ENCODE measurements at regions not wholly inside any gene's neighbourhood (a gene's known extent, or its start where the extent isn't known, plus 50 kb on each side); places are given as distances from the start of the nearest gene placed in this dataset.

DNA sequence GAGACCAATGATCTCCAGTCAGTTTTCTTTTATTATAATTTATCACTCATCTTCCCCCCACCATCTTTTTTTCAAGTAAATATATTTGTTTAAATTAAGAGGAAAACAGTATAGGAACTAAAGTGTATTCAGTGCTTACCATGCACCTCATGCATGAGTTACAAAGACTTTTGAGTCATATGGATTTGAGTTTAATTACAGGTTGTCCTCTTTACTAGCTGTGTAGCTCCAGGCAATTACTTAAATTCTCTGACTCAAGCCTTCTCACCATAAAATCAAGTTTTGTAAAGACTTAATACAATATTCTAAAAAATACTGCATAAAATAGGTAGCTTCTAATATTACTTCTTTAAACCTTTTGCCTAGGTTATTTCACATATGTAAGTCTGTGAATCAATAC lies 251.3 kb downstream of the SLC16A7 start:
- no peak for DNase-seq

DNA sequence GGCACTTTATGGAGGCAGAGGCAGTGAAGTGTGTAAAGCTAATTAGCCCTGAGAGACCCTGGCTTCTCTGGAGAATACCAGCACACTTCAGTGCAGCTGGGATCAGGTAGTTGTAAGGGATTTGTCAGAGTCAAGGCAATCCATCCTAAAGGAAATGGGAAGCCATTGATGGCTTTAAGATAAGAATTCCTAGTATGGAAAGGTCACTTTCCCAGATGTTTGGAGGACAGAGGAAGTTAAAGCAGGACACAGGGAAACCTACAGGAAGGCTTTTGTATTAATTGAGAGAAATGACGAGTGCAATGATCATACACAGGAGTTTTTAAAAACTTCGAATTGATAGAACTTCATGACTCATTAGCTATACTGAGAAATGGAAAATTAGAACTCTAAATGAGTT lies 254.4 kb downstream of the SLC16A7 start:
- no peak overlapping the region for H3K27ac Mint-ChIP-seq (ENCODE audit: unreplicated experiment)

More for the DNA sequence above, 251.3 kb downstream of the SLC16A7 start:
- intact Hi-C loops (cut with micrococcal nuclease; ENCODE audit: unreplicated experiment): loop anchor here (10.0 kb wide), 1 partner anchor 128 kb away; no protein-coding TSS in a partner anchor
- no TSS peak for BruUV-seq (replicated peaks)
- H3K27me3 Mint-ChIP-seq (ENCODE audit: unreplicated experiment): no peaks in the 10 kb centered on the region
- H3K4me3 Mint-ChIP-seq (ENCODE audit: low read depth, unreplicated experiment): no peak overlapping the region
- no peaks in the 10 kb centered on the region for H3K9me3 Mint-ChIP-seq (ENCODE audit: low read depth, unreplicated experiment)
- H3K4me1 Mint-ChIP-seq (ENCODE audit: low read depth, unreplicated experiment): peaks cover 13% of the 10 kb centered on the region
- CTCF ChIA-PET: no interaction called here
- TF ChIP-seq, protein P1, sequence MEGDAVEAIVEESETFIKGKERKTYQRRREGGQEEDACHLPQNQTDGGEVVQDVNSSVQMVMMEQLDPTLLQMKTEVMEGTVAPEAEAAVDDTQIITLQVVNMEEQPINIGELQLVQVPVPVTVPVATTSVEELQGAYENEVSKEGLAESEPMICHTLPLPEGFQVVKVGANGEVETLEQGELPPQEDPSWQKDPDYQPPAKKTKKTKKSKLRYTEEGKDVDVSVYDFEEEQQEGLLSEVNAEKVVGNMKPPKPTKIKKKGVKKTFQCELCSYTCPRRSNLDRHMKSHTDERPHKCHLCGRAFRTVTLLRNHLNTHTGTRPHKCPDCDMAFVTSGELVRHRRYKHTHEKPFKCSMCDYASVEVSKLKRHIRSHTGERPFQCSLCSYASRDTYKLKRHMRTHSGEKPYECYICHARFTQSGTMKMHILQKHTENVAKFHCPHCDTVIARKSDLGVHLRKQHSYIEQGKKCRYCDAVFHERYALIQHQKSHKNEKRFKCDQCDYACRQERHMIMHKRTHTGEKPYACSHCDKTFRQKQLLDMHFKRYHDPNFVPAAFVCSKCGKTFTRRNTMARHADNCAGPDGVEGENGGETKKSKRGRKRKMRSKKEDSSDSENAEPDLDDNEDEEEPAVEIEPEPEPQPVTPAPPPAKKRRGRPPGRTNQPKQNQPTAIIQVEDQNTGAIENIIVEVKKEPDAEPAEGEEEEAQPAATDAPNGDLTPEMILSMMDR (IDR thresholded peaks at IDR 0.05; ENCODE audit: unreplicated experiment): no peak
- H3K27ac Mint-ChIP-seq (ENCODE audit: unreplicated experiment): no peak overlapping the region
- H3K36me3 Mint-ChIP-seq (ENCODE audit: insufficient read depth, unreplicated experiment): no peaks in the 10 kb centered on the region

DNA sequence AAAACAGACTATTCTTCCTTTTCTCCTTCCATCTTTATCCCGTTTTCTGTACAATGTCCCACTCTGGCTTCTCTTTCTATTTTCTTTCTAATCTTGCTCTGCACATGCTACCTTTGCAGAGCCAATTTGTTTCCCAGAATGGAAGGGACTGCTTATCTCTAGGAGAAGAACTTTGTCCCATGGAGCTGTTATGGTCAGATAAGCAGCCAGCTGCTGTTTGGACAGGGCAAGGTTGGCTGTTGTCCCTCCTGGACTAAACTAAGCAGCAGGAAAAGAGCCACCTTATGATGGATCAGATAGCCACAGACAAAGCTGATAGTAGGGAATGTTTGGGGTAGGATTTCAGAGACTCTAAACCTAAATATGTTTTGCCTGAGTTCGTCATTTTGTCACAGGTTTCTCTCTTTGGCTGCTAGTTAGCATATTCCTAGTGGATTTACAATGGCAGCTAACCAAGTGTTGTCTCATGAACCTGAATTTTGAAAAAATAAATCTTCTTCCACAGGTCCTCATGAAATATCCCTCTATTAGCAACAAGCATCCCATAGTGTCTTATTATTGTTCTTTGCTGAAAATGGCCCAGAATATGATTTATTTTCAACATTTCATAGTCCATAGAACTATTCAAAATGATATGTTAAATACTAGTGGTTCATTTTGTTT lies 262.8 kb downstream of the SLC16A7 start:
- CTCF ChIA-PET: no interaction called here
- peaks cover 5% of the 10 kb centered on the region for H3K9me3 Mint-ChIP-seq (ENCODE audit: low read depth, unreplicated experiment)
- no TSS peak for BruUV-seq (replicated peaks)
- no peaks in the 10 kb centered on the region for H3K4me1 Mint-ChIP-seq (ENCODE audit: low read depth, unreplicated experiment)
- TF ChIP-seq, protein P1 (IDR thresholded peaks at IDR 0.05; ENCODE audit: unreplicated experiment): no peak
- no peak for DNase-seq
- no peaks in the 10 kb centered on the region for H3K27me3 Mint-ChIP-seq (ENCODE audit: unreplicated experiment)
- H3K4me3 Mint-ChIP-seq (ENCODE audit: low read depth, unreplicated experiment): no peak overlapping the region
- H3K27ac Mint-ChIP-seq (ENCODE audit: unreplicated experiment): no peak overlapping the region
- no peaks in the 10 kb centered on the region for H3K36me3 Mint-ChIP-seq (ENCODE audit: insufficient read depth, unreplicated experiment)
- intact Hi-C loops (cut with micrococcal nuclease; ENCODE audit: unreplicated experiment): no loop called here

More for the DNA sequence above, 254.4 kb downstream of the SLC16A7 start:
- H3K4me3 Mint-ChIP-seq (ENCODE audit: low read depth, unreplicated experiment): no peak overlapping the region
- H3K27me3 Mint-ChIP-seq (ENCODE audit: unreplicated experiment): no peaks in the 10 kb centered on the region
- CTCF ChIA-PET: no interaction called here
- TF ChIP-seq, protein P1 (IDR thresholded peaks at IDR 0.05; ENCODE audit: unreplicated experiment): no peak
- H3K4me1 Mint-ChIP-seq (ENCODE audit: low read depth, unreplicated experiment): no peaks in the 10 kb centered on the region
- H3K36me3 Mint-ChIP-seq (ENCODE audit: insufficient read depth, unreplicated experiment): no peaks in the 10 kb centered on the region
- intact Hi-C loops (cut with micrococcal nuclease; ENCODE audit: unreplicated experiment): no loop called here
- no peaks in the 10 kb centered on the region for H3K9me3 Mint-ChIP-seq (ENCODE audit: low read depth, unreplicated experiment)
- no TSS peak for BruUV-seq (replicated peaks)
- DNase-seq: no peak

DNA sequence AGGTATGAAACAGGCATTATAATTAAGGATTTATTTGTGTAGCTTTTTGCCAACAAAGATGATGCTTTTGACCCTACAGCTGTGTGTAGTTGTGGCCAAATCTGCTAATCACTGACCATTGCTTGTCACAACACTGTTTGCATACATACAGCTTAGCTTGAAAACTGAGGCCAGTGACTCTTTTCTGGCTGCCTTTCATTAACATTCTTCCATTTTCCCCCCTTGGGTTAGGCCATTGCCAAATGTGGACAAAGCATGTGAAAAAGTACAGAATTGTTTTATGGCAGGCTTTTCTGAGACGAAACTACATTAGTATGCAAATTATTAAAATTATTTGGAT lies 263.3 kb downstream of the SLC16A7 start:
- Mint-ChIP-seq H3K9me3 (ENCODE audit: low read depth, unreplicated experiment) (peaks cover 5% of the 10 kb centered on the region), H3K27me3 (ENCODE audit: unreplicated experiment) (no peaks in the 10 kb centered on the region), H3K27ac (ENCODE audit: unreplicated experiment) (no peak overlapping the region), H3K4me3 (ENCODE audit: low read depth, unreplicated experiment) (no peak overlapping the region), H3K4me1 (ENCODE audit: low read depth, unreplicated experiment) (no peaks in the 10 kb centered on the region), H3K36me3 (ENCODE audit: insufficient read depth, unreplicated experiment) (no peaks in the 10 kb centered on the region)
- intact Hi-C loops (cut with micrococcal nuclease; ENCODE audit: unreplicated experiment): no loop called here
- DNase-seq: no peak
- BruUV-seq (replicated peaks): no TSS peak
- TF ChIP-seq, protein P1 (IDR thresholded peaks at IDR 0.05; ENCODE audit: unreplicated experiment): no peak
- CTCF ChIA-PET: no interaction called here

All from Calu3 (cell line).